Amygdala (tissue), 56 donors: ENCODE measurements at regions not wholly inside any gene's neighbourhood (a gene's known extent, or its start where the extent isn't known, plus 50 kb on each side); places are given as distances from the start of the nearest gene placed in this dataset.

Source experiments
- DNase-seq, 56 donors: peaks; one replicate each; lab custom pipeline; 2025; lab: John Stamatoyannopoulos, UW

- DNase-seq: no peak
These were observed 317.9 kb downstream of the ETS1 start for GRCh38 chr11:128269466-128269865.

GRCh38 chr11:128266893-128267292 is 320.5 kb downstream of the ETS1 start:
- DNase-seq: no peak

DNA sequence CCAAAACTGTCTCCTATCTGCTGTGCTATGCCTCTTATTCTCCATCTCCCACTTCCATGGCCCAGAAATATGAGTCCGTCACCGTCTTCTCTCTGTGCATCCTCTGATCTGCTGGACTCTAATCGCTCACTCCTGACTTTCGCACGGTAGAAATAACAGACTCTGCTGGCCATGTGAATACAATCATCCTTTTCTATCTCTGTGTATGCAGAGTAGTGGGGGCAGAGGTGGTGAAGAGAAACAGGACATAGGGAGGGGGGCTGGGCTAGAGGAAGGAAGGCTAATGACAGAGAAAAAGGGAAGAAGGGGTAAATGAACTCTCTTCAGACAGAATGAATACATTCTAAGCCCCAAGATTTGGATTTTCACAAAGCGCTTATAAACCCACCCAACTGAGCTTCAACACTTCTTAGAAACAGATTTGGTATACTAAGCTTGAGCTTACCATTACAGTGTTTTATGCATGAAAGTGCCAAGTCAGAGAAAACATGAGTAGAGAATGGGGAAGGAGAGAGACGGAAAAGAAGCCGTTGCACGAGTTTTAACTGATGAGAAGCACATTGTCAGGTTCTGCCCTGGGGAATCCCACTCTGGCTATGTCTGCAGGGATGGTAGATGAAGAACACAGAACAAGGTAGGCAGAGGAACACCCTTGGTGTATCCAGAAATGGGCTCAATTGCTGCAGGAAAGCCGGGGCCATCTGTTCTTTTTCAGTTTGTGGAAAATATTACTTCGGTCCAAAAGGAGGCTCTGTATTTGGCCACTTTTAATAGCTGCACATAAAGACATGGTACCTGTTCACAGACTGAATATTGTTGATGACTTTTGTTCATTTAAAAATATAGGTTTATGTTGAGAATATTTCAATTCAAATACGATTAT is 324.7 kb downstream of the ETS1 start:
- no peak for DNase-seq

DNA sequence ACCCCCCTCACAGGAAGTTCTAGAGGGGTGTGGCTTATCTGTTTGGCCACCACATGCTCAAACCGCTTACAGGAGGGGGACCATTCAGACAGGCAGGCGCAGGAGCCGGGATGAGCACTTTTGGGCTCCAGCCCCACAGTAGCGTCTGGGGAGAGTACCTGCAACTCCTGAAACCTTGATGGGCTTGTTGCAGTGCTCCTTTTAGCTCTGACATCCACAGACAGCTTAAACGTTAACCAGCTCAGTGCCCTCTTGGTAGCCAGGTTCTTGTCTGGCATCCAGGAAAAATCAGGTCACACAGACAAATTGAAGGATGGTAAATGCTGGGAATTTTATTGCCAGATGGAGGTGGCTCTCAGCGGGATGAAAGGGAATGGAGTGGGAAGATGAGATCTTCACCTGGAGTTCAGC is 326.3 kb downstream of the ETS1 start:
- DNase-seq: no peak

DNA sequence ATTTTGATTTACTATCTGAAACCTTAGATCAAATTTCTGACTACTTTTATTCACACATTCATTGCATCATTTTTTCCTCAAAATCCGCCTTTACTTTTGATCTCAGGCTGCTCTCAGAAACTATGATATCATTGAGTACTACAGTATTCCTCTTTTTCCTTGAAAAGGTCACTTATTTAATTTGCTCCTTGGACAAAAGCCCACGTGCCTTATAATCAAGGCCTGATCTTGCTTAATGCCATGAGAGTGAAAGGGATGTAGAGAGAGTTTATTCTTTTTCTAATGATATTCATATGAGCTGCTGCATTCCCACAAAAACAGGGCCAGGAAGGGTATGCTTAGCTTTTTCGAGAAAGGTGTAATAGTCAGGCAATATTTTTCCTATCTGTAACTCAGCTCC is 327.0 kb downstream of the ETS1 start:
- no peak for DNase-seq

DNA sequence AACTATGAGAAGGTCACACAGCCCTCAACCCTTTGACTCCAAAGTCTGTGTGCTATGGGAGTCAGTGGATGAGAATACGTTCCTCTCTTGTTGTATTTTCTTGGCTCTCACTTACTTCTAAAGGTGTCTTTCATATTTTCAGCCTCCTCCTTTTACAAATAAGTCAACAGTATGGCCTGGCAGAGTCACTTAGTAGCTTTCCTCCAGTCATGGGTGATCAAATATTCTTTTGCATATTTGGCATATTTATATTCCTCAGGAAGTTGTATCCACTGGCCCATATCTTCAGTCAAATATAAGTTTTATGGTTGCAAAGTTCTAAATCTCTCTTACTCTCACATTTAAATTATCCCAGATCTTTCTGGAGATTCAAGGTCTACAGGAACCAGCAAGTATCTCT is 327.5 kb downstream of the ETS1 start:
- DNase-seq: no peak

DNA sequence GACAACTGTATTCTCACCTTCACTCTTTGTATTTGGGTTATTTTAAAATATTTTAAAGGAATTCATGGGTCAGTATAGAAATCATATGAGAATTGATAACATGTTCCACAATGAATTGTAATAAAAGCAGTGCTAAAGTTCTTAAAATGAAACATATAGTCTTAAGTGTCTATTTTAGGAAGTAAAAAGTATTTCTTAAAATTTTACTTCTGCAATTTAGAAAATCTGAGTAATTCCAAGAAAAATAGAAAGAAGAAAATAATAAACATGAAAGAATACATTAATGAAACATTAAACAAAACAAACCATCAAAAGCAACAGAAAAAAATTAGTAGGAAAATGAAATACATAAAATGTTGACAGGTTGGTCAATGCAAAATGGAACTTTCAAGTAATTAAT is 332.4 kb downstream of the ETS1 start:
- DNase-seq: no peak

GRCh38 chr11:128251140-128251539 is 336.2 kb downstream of the ETS1 start:
- DNase-seq: no peak

- no peak for DNase-seq
These were observed 336.9 kb downstream of the ETS1 start for GRCh38 chr11:128250482-128250881.

DNA sequence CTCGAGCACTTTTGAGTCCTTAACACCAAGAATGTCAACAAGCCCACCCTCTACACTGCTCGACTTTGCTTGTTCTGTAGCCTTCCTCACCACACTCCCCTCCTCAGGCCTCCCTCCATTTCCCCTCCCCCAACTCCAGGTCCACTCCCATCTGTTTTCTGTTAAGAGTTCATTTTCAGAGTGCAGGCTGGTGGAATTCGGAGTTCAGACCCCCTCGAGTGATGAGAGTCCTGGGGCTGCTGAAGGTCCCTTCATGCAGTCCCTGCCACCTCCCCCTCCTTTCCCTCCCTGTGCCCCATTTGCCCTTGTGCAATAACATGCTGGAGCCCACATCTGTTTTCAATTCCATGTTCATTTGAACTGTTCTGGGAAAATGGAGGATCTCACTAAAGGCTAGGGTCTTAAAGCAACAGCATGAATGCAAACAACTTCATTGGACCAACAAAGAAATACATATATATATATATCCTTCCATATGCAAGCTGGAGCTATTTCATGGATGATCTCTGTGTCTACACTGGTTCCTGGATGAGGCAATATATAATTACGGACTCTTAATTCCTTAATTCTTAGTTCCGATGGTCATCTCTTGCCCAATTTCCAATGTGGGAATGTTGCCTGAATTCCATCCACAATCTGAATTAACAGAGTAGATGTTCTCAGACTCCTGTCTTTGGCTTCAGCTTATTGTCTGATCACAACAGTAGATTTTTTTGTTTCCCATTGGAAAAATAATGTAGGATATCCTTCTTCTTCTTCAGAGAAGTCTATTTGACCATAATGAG is 340.4 kb downstream of the ETS1 start:
- DNase-seq: no peak

DNA sequence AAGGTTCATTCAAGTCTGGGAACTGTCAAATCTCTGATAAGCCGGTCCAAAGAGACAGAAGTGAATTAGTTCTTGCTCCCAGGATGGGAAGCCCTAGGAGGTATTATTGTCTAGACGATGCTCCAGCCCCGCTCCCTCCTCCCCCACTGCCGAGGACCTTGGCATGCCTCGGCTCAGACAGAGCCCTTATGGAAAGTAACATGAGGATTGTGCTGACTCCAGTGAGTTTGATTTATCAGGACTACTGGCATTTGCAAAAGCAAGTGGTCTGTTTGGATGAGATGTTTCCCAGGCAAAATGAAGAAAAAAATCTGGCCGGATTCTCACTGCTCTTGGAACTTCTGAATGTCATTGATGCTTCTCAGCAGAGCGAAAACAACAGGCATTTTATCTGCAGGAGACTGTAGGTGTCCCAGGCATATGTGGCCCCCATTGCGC is 341.0 kb downstream of the ETS1 start:
- no peak for DNase-seq

DNA sequence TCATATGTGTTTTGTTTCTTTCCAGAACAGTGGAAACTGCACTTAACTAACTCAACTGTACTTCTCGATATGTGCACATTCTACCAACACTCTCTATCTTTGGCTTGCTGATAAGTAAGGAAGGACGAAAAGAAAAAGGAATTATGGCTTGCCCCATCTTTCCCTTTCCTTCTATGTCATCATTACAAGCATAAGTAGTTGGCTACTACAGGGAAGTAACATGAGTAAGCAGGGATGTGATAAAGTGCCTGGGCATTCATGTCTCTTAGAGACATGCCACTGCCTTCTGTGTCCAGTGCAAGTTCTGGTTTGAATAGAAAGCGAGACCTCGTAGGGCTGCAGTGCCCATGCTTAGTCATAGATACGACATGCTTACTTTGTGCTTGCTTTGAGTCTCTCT is 342.5 kb downstream of the ETS1 start:
- DNase-seq: no peak

- no peak for DNase-seq
These were observed 344.9 kb downstream of the ETS1 start for GRCh38 chr11:128242451-128242850.

DNA sequence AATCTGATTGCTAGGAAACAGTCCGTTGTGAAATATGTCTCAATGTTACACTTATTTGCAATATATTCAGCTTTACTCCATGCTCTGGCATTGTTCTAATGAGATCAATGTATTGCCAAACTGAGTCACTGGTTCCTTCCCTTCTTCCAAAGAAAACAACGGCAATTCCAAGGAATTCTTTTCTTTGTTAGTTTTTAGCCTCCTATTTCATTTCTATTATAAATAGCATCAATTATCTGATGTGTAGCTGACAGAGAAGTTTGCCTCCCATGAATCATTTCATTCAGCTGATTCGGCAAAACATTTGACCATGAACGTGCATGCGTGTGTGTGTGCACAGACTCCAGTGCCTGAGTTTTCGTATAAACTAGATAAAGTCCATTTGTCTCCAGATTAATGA is 346.8 kb downstream of the ETS1 start:
- no peak for DNase-seq

GRCh38 chr11:128239306-128239705 is 348.1 kb downstream of the ETS1 start:
- no peak for DNase-seq

GRCh38 chr11:128238521-128239265 is 348.7 kb downstream of the ETS1 start:
- no peak for DNase-seq

DNA sequence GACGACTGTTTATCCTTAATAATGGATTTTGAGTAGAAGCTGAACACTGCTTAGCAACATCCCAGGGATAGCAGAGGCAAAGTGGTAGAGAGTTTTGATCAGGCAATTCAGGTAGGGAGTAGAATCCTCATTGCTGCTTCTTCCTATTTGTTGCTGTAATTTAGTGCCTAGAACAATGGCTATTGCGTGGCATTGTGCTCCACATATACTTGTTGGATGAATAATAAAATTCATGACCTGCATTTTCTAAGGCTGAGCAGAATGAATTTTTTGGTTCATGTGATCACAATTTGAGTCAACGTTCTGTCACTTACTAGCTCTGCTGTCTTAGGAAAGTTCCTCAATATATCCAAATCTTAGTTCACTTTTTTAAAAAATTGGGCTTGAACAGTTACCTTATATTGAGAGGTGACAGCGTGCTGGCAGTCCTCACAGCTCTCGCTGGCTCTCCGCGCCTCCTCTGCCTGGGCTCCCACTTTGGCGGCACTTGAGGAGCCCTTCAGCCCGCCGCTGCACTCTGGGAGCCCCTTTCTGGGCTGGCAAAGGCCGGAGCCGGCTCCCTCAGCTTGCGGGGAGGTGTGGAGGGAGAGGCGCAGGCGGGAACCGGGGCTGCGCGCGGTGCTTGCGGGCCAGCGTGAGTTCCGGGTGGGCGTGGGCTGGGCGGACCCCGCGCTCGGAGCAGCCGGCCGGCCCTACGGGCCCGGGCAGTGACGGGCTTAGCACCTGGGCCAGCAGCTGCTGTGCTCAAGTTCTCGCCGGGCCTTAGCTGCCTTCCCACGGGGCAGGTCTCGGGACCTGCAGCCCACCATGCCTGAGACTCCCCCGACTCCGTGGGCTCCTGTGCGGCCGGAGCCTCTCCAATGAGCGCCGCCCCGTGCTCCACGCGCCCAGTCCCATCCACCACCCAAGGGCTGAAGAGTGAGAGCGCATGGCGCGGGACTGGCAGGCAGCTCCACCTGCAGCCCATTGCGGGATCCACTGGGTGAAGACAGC is 350.6 kb downstream of the ETS1 start:
- no peak for DNase-seq

- no peak for DNase-seq
These were observed 351.4 kb downstream of the ETS1 start for GRCh38 chr11:128235958-128236357.

DNA sequence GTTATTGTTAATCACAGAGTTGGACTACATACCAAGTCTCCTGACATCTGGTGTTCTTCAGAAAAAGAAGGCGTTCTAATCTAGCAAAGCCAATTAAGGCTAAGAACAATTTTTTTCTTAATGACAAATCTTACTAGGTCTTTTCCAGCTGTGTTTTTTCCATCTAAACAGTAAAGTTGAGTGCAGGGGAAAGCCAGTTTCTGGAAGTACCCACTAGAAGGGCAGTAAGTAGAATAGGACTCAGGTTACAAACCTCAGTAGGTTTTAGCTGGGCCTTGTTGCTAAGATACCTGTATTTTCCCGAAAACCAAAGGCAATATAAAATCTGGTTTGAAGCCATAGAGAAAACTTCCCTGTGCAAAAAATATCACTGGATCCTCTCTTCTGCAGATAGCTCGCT is 351.9 kb downstream of the ETS1 start:
- no peak for DNase-seq

DNA sequence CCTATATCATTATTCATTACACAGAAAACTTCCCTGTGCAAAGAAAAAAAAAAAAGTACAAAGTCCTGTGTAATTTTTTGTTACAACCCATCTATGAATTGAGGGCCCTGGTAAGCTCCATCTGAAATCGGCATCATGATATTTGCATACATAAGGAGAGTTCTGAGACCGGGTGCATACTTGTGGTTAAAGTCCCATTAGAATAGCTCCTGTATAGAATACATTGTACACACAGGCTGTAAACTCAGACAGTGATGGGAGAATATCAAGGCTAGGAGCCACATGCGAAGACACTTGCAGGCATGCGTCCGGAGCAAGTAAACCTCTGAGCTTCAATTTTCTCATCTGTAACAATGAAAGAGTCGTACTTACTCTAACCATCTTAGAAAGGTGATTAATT is 353.2 kb downstream of the ETS1 start:
- no peak for DNase-seq
